ENCODE measurements at regions not wholly inside any gene's neighbourhood (a gene's known extent, or its start where the extent isn't known, plus 50 kb on each side); places are given as distances from the start of the nearest gene placed in this dataset.

DNA sequence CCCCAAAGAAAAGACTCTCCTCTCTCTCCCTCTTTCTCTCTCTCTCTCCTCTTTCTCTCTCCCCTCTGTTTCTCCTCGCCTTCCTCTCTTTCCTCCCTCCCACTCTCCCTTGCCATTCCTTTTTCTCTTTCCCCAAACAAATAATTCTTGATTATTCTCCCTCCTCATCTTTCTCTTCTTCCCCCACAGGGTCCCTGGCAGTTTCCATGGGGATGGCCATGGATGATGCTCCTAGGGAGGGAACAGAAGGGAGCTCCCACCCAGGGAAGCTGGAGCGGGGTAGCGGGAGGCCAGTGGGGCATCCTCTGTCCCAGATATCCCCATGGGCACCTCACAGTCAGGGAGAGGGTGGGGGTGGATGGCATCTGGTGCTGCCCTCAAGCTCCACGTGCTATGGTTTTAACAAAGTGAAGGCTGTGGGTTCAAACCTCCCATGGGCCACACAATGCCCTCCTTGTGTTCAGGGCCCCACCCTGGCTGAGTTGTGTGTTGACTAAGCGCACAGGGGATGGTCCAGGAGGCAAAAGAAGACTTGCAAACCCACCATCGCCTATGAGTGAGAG lies 266.4 kb downstream of the BUD13 start:
- no peak for DNase-seq (ENCODE audit: low spot score)
- POLR2A ChIA-PET (ENCODE audit: low non-redundant PET) = no interaction called here
- H3K27ac ChIP-seq = no peak overlapping the region
- CTCF ChIA-PET = no interaction called here
- TF ChIP-seq, protein P1, sequence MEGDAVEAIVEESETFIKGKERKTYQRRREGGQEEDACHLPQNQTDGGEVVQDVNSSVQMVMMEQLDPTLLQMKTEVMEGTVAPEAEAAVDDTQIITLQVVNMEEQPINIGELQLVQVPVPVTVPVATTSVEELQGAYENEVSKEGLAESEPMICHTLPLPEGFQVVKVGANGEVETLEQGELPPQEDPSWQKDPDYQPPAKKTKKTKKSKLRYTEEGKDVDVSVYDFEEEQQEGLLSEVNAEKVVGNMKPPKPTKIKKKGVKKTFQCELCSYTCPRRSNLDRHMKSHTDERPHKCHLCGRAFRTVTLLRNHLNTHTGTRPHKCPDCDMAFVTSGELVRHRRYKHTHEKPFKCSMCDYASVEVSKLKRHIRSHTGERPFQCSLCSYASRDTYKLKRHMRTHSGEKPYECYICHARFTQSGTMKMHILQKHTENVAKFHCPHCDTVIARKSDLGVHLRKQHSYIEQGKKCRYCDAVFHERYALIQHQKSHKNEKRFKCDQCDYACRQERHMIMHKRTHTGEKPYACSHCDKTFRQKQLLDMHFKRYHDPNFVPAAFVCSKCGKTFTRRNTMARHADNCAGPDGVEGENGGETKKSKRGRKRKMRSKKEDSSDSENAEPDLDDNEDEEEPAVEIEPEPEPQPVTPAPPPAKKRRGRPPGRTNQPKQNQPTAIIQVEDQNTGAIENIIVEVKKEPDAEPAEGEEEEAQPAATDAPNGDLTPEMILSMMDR (conservative IDR thresholded peaks at IDR 0.05; ENCODE audit: low read depth) = no peak

DNA sequence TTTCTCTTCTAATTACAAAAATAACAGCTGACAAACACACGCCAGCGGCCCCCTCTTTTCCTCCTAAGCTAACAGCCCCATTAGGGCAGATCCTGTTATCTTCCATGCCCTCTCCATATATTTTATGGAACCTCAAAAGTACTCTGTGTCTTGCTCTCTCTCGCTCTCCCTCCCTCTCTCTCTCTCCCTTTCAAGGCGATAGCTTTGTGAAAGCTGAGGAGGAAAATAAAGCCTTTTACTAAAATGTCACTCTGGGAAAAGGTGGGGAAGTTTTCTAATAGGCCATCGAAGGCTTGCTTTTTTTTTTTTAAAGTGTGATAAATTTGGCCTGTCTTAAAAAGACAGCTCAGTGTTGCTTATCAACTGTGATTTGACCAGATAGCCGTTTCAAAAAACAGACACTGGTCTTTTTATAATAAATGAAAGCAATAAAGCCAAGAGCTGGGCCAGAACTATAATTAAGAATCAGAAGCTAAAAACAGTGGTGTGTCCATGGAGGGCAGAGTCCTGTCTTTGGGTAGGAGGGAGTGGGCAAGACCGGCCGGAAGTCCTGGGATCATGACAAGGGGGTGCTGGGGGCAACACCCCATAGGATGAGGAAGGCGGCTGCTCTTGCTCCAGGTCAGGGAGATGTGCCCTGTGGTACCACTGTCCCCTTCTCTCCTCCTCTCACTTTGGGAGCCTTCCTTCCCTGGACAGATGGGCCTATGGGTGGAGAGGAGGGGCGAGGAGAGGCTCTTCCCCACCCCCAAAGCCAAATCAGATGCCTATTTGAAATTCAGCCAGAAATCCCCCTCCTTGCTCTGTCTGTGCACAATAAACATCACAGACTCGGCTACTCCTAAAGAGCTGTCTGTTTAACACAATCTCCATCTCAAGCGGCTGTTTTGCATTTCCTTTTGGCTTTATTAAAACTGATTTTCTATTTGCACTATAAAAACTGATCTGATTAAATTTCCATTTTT lies 267.2 kb downstream of the BUD13 start:
- no peak overlapping the region for H3K27ac ChIP-seq
- TF ChIP-seq, protein P1 (conservative IDR thresholded peaks at IDR 0.05; ENCODE audit: low read depth) = no peak
- ChIA-PET CTCF (interaction anchor here (0.6 kb wide), 1 partner anchor 327 kb away, joined by 3 read pairs; no protein-coding TSS in a partner anchor), POLR2A (ENCODE audit: low non-redundant PET) (interaction anchor here (0.5 kb wide), 1 partner anchor 432 kb away, joined by 3 read pairs; no protein-coding TSS in a partner anchor)
- DNase-seq (ENCODE audit: low spot score) = no peak

DNA sequence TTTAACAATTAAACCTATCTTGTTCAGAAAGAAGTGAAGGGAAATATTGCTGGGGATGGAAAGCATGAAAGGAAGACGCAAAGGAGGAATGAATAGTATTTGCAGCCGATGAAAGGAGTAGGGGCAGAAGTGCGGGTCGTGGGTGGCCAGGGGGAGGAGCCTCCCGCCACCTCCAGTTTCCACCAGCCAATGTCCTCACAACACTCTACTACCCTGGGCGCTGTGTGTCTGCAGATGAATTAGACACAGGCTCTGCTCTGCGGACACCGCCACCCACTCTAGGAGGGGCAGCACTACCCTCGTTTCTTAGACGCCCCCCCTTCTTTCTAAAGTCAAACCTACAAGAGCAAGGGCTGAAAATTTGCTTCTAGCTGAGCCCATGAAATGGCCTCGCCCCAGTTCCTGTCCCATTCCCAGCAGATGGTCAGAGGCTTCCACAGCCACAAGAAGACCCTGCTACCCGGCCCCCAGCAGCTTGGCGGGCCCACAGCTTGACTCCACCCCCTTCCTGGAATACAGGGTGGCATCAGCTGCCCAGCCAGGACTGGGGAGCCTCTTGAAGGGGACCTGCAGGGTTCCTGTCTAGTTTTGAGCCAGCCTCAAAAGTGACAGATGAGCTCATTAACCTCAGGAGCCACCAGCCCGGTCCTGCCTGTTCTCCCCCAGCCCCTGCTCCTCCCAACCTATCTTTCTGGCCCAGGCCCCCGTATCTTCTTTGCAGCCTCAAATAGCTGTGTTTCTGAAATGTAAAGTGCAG lies 268.1 kb downstream of the BUD13 start:
- CTCF ChIA-PET = no interaction called here
- DNase-seq (ENCODE audit: low spot score) = no peak
- no peak overlapping the region for H3K27ac ChIP-seq
- TF ChIP-seq, protein P1 (conservative IDR thresholded peaks at IDR 0.05; ENCODE audit: low read depth) = no peak
- POLR2A ChIA-PET (ENCODE audit: low non-redundant PET) = interaction anchor here (0.5 kb wide), 1 partner anchor 431 kb away, joined by 3 read pairs; no protein-coding TSS in a partner anchor

DNA sequence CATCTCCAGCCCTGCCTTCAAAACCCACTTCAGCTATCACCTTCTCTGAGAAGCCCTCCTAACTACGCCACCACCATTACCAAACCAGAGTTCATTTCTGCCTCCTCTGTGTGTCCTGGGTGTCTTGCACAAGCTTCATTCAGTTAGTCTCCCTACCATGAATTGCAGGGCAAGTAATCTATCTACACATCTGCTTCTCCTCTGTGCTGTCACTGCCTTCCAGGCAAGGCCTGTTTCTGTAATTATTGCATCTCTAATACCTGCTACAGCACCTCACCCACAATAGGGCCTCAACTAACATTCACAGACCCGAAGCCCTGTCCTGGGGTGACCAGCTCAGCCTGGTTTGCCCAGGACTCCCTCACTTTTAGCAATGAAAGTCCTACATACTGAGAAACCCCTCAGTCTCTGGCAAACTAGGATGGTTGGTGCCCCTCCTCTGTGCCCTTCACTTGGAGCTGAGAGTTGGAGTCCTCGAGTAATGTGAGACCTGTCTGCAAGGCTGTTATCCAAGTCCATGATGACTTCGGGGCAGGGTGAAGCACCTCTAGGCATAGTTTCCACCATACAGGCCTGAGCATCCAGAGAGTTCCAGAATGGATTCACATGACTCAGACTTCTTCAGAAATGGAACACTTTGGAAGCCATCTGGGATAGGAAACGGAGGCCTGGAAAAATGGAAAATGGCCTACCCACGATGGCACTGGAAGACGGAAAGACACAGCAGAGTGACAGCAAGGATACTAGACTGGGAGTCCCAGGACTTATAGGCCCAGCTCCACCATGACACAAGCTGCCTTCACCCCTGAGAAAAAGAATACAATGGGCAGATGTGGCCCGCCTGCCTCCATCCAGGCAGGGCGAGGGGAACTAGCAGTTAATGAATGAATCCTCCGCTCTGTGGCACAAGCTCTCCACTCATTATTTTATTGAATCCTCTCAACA lies 269.3 kb downstream of the BUD13 start:
- TF ChIP-seq, protein P1 (conservative IDR thresholded peaks at IDR 0.05; ENCODE audit: low read depth) = no peak
- ChIA-PET POLR2A (ENCODE audit: low non-redundant PET) (no interaction called here), CTCF (no interaction called here)
- no peak overlapping the region for H3K27ac ChIP-seq
- DNase-seq (ENCODE audit: low spot score) = no peak

DNA sequence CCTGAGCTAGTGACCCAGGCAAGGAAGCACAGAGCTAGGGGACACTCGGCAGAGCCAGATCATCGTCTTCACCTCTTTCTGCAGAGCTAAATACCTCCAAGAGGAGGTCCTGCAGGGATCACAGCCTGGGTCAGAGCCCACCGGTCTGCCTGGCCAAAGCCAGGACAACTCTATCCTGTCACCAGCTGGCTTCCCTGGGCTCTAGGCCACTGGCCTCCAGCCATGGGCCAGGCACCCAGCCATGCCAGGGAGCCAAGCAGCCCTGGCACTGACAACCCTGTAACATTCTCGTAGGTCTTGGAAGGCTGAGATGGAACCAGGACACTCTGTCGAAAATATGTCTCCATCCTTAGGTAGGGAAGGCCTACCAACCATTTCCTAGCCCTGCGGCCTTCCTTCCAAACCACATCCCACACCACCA lies 270.1 kb downstream of the BUD13 start:
- H3K27ac ChIP-seq = no peak overlapping the region
- DNase-seq (ENCODE audit: low spot score) = no peak
- TF ChIP-seq, protein P1 (conservative IDR thresholded peaks at IDR 0.05; ENCODE audit: low read depth) = no peak
- CTCF ChIA-PET = no interaction called here
- POLR2A ChIA-PET (ENCODE audit: low non-redundant PET) = no interaction called here
